ENCODE measurements at regions not wholly inside any gene's neighbourhood (a gene's known extent, or its start where the extent isn't known, plus 50 kb on each side); places are given as distances from the start of the nearest gene placed in this dataset.
"Not testable (repeated sequence)": the region's sequence is repeated elsewhere in the genome, so short reads cannot be mapped to it uniquely, and the experiment has no call there.

DNA sequence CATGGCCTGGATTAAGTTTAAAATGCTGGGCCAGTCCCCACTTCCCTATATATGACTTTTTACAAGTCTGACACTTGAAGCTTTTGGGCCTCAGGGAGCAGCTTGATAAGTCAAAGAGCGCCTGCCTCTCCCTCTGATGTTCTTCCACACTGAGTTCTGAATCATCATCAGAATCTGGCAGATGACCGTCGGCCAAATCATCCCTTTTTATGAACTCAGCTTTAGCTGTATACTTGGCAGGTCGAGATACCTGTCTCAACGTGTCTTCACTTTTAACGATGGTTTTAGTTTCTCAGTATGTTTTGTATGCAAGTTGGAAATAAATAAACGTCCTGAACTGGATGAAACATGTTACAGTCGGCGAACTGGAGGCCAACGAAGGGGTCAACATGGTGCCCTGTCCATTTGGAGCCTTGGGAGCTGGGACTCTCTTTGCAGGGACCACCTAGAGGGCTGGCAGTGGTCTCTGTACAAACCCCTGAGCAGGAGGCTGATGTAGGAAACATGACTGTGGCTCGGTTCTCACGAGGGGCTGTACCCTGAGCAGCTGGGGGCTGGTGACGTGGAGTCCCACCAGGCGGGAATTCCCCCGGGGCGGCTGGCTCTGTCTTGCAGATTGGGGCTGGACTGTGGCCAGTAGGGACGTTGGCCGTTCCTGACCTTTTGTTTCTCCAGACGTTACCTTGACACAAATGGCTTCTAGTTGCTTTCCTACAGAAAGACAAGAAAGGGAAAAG, 192.2 kb upstream of the PRKX start:
- H3K9me2 ChIP-seq (replicated peaks; ENCODE audit: low read length); H3K4me3 ChIP-seq (ENCODE audit: low read length); BruUV-seq (replicated peaks); H3K79me2 ChIP-seq (ENCODE audit: low read length); H4K20me1 ChIP-seq (ENCODE audit: low read length); H3K27me3 ChIP-seq (ENCODE audit: low read length); ATAC-seq; H3K4me2 ChIP-seq (ENCODE audit: low read length); H3K4me1 ChIP-seq (ENCODE audit: insufficient read depth, low read length); H3K27ac ChIP-seq (ENCODE audit: low read length); POLR2A ChIA-PET (ENCODE audit: unreplicated experiment); CTCF ChIA-PET; H3K36me3 ChIP-seq (ENCODE audit: low read depth, low read length); intact Hi-C loops (cut with micrococcal nuclease); H3K9me3 ChIP-seq (ENCODE audit: low read length); H3K9ac ChIP-seq (ENCODE audit: low read length); H3F3A ChIP-seq (ENCODE audit: low read length, unreplicated experiment); H2AFZ ChIP-seq (ENCODE audit: low read length); DNase-seq: not testable (repeated sequence)

DNA sequence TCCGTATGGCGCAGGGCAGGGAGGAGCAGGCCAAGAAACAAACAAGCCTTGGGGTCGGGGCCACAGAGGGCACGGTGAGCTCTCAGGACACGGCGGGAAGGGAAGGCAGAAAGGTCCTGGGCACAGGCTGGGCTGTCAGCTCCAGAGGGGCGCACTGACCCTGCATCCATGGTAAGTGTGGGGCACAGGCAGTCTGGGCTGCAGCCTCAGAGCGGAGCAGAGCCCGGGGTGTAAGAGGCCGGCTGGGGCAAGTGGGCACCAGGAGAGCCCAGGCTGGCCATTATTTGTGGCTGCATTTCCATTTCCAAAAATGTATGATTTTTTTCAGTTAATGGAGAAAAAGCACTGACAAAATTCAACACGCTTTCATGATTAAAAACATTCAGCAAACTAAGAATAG, 188.8 kb upstream of the PRKX start:
- CTCF ChIA-PET, result not testable (repeated sequence)

DNA sequence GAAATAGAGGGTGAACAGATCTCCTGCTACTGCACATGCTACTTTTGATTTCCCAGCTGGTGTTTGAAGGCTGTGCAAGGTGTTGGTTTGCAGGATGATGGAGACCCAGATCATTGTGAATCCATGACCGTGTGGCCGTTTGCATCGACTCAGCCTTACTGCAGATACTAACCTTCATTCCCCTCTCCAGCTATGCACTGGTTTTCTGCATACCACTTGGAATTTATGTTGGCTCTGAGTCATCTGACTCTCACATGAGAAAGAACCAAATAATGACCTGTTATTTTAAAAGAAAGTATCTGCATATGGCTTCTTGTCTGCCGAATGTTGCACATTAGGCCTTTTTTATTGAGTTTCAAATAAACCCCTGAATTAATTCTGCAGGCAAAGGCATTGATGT, 183.3 kb upstream of the PRKX start:
- H4K20me1 ChIP-seq (ENCODE audit: low read length); H3K9ac ChIP-seq (ENCODE audit: low read length); ATAC-seq; H3K4me2 ChIP-seq (ENCODE audit: low read length); H2AFZ ChIP-seq (ENCODE audit: low read length); intact Hi-C loops (cut with micrococcal nuclease); H3K79me2 ChIP-seq (ENCODE audit: low read length); BruUV-seq (replicated peaks); H3K4me3 ChIP-seq (ENCODE audit: low read length); H3K36me3 ChIP-seq (ENCODE audit: low read depth, low read length); H3K27me3 ChIP-seq (ENCODE audit: low read length); CTCF ChIA-PET; H3K9me3 ChIP-seq (ENCODE audit: low read length); H3F3A ChIP-seq (ENCODE audit: low read length, unreplicated experiment); POLR2A ChIA-PET (ENCODE audit: unreplicated experiment); H3K4me1 ChIP-seq (ENCODE audit: insufficient read depth, low read length); H3K27ac ChIP-seq (ENCODE audit: low read length); DNase-seq; H3K9me2 ChIP-seq (replicated peaks; ENCODE audit: low read length): not testable (repeated sequence)

More for the DNA sequence above, 188.8 kb upstream of the PRKX start:
- H3K36me3 ChIP-seq (ENCODE audit: low read depth, low read length); H4K20me1 ChIP-seq (ENCODE audit: low read length); H3F3A ChIP-seq (ENCODE audit: low read length, unreplicated experiment); intact Hi-C loops (cut with micrococcal nuclease); H3K9ac ChIP-seq (ENCODE audit: low read length); H3K27ac ChIP-seq (ENCODE audit: low read length); H3K4me1 ChIP-seq (ENCODE audit: insufficient read depth, low read length); H2AFZ ChIP-seq (ENCODE audit: low read length); H3K4me2 ChIP-seq (ENCODE audit: low read length); H3K79me2 ChIP-seq (ENCODE audit: low read length); ATAC-seq; H3K9me3 ChIP-seq (ENCODE audit: low read length); H3K9me2 ChIP-seq (replicated peaks; ENCODE audit: low read length); POLR2A ChIA-PET (ENCODE audit: unreplicated experiment); H3K27me3 ChIP-seq (ENCODE audit: low read length); H3K4me3 ChIP-seq (ENCODE audit: low read length); DNase-seq; BruUV-seq (replicated peaks): not testable (repeated sequence)

DNA sequence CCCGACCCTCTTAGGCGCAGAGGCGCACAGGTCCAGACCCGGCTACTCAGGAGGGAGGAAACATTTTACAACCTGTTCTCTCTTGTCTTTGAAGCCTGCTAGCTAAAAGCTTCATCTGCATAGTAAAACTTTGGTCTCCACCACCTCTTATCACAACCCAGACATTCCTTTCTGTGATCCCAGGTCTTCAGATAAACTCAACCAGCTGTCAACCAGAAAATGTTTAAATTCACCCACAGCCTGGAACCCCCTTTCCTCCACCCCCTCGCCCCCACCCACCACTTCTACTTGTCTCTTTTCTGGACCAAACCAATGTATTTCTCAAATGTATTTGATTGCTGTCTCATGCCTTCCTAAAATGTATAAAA, 169.1 kb upstream of the PRKX start:
- BruUV-seq (replicated peaks), result not testable (repeated sequence)

DNA sequence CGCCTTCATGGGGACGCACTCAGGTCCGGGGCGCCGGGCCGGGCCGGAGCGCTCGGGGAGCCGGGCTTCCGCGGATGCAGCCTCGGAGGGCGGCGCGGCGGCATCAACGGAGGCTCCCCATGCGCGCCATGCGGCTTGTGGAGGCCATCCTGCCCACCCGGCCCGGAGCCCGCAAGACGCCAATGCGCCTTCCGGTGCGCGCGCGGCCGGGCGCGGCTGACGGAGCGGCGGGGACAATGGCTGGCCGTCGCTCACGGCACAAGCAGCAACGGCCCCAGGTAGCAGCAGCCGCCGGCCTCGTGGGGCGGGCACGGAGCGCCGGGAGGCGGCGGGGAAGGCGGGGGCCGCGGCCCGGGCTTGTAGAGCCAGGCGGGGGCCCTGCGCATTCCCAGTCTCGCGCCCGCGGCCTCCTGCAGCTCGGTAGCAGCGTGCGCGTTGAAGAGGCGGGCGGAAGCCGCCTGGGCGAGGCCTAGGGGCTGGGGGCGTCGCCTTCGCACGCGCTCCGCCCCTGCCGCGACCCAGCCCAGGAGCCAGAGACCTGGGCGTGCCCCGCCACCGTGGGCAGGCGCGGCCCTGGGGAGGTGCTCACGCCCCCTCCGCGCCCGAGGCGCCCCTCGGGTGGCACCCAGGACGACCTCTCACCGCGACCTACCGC, 168.6 kb upstream of the PRKX start:
- H3K27me3 ChIP-seq (ENCODE audit: low read length); H3K4me3 ChIP-seq (ENCODE audit: low read length); H3K4me2 ChIP-seq (ENCODE audit: low read length); H2AFZ ChIP-seq (ENCODE audit: low read length); intact Hi-C loops (cut with micrococcal nuclease); POLR2A ChIA-PET (ENCODE audit: unreplicated experiment); H3K36me3 ChIP-seq (ENCODE audit: low read depth, low read length); H4K20me1 ChIP-seq (ENCODE audit: low read length); H3K9ac ChIP-seq (ENCODE audit: low read length); H3K4me1 ChIP-seq (ENCODE audit: insufficient read depth, low read length); H3K27ac ChIP-seq (ENCODE audit: low read length); H3K9me2 ChIP-seq (replicated peaks; ENCODE audit: low read length); H3K9me3 ChIP-seq (ENCODE audit: low read length); H3K79me2 ChIP-seq (ENCODE audit: low read length); H3F3A ChIP-seq (ENCODE audit: low read length, unreplicated experiment); BruUV-seq (replicated peaks); CTCF ChIA-PET; DNase-seq: not testable (repeated sequence)
- ATAC-seq, result peak; percentile 98

More for the DNA sequence above, 169.1 kb upstream of the PRKX start:
- H3K79me2 ChIP-seq (ENCODE audit: low read length); DNase-seq; H3K9me3 ChIP-seq (ENCODE audit: low read length); H3F3A ChIP-seq (ENCODE audit: low read length, unreplicated experiment); H3K9ac ChIP-seq (ENCODE audit: low read length); POLR2A ChIA-PET (ENCODE audit: unreplicated experiment); CTCF ChIA-PET; H3K27me3 ChIP-seq (ENCODE audit: low read length); H2AFZ ChIP-seq (ENCODE audit: low read length); H3K4me2 ChIP-seq (ENCODE audit: low read length); H4K20me1 ChIP-seq (ENCODE audit: low read length); H3K36me3 ChIP-seq (ENCODE audit: low read depth, low read length); H3K9me2 ChIP-seq (replicated peaks; ENCODE audit: low read length); H3K27ac ChIP-seq (ENCODE audit: low read length); H3K4me3 ChIP-seq (ENCODE audit: low read length); H3K4me1 ChIP-seq (ENCODE audit: insufficient read depth, low read length); intact Hi-C loops (cut with micrococcal nuclease); ATAC-seq: not testable (repeated sequence)

DNA sequence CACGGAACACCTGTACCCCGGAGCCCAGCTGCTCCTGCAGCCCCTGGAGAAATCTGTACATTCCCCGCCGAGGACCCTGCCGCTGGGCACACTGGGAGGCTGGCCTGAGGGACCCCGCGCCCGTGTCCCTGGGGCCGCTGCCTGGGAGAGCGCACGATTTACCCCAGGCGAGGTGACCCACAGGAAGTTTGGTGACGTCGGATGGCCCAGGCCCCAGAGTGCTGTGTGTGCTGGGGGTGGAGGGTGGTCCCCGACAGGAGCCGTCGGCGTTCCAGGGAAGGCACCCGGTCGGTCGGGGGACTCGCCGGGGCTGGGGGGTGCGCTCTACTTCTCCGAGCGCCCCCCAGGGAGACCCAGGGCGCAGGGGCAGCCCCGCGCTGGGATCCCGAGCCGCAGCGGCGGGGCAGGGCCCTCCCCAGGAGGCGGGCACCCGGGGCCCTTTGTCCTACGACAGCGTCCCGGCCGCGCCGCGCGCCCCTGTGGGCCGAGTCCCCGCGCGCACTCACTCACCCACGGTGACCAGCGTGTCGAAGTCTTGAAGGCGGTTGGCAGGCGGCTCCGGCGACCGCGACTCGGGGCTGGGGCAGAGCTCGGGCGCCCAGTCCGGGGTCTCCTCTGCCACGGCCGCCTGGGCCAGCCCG, 167.9 kb upstream of the PRKX start:
- CTCF ChIA-PET; POLR2A ChIA-PET (ENCODE audit: unreplicated experiment); DNase-seq; BruUV-seq (replicated peaks); H4K20me1 ChIP-seq (ENCODE audit: low read length); intact Hi-C loops (cut with micrococcal nuclease); H3K27ac ChIP-seq (ENCODE audit: low read length); H3K4me3 ChIP-seq (ENCODE audit: low read length); H2AFZ ChIP-seq (ENCODE audit: low read length); H3K9ac ChIP-seq (ENCODE audit: low read length); H3F3A ChIP-seq (ENCODE audit: low read length, unreplicated experiment); H3K9me3 ChIP-seq (ENCODE audit: low read length); H3K9me2 ChIP-seq (replicated peaks; ENCODE audit: low read length); H3K4me1 ChIP-seq (ENCODE audit: insufficient read depth, low read length); H3K27me3 ChIP-seq (ENCODE audit: low read length); H3K36me3 ChIP-seq (ENCODE audit: low read depth, low read length); H3K4me2 ChIP-seq (ENCODE audit: low read length); H3K79me2 ChIP-seq (ENCODE audit: low read length): not testable (repeated sequence)
- peak; percentile 26; the same call in 1 of the 2 replicates for ATAC-seq
